ENCODE measurements at regions not wholly inside any gene's neighbourhood (a gene's known extent, or its start where the extent isn't known, plus 50 kb on each side); places are given as distances from the start of the nearest gene placed in this dataset.
A peak's percentile ranks its signal among the peaks of the same experiment; 100 is the strongest.

DNA sequence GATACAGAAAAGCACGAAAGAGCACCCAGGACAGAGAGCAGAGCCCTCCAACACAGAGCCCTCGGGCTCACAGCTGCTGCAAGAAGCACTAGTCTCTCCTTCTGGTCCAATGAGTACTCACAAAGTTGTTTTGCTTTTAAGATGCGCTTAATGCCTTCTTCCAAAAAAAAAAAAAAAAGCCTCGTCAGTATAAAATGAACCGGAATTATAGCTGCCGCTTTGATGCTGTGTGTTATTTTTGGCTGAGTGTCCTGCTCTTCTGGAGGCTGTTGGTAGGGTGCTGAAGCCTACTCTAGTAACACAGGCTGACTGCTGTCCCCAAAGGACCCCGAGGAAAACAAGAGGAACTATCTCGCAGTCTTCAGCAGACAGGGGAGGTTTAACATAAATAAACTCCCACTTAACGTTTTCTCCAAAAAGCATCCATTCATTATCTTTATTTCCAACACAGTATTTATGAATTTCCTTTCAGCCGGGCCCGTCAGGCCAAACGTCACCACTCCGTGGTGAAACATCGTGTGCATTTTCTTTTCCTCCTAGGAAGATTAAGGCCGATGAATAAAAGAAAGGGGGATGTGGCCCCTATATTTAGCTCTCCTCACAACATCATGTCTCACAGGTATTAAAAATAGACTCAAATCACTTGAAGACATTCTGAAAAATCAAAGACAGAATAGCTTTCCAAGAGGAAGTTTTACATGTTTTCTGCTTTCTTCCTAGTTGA lies 213.7 kb upstream of the PPARGC1A start:
- ATAC-seq (peak; percentile 74 to 86), DNase-seq (no peak)
- intact Hi-C loops (cut with DNase I), result no loop called here

DNA sequence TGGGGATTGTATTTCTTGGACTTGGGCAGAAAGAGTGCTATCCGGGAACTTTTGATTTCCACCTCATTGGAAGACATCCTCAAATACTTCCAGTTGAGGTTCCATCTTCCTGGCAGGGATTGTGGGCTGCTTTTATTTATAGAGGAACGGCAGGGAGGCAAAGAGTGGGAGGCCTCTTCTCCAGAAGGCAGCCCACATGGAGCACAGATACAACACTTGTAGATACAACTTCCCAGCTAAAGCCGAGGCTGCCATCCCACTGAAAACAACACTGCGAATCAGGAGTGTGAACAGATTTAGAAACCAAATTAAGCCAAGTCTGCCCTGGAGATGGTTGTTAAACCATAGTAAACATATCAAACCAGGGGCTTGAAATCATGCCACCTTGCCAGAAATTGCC lies 212.8 kb upstream of the PPARGC1A start:
- DNase-seq (no peak), ATAC-seq (no peak)
- intact Hi-C loops (cut with DNase I), result no loop called here

DNA sequence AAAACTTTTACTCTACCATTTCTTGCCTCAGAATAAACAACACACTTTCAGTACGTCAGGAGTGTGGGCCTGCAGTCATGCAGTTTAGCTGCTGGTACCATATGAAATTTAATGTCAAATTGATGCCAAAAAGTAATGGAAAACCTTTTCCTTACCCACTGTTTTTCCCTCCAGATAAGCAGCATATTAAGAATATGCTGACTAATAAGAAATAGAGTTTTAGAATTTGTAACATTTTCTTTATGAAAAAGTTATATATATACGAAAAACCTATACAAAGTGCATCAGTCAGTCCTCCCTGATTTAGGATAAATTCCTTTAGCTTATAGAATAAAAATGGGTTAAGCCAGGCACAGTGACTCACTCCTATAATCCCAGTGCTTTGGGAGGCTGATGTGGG lies 206.8 kb upstream of the PPARGC1A start:
- no peak for ATAC-seq
- DNase-seq, result no peak
- intact Hi-C loops (cut with DNase I), result no loop called here

DNA sequence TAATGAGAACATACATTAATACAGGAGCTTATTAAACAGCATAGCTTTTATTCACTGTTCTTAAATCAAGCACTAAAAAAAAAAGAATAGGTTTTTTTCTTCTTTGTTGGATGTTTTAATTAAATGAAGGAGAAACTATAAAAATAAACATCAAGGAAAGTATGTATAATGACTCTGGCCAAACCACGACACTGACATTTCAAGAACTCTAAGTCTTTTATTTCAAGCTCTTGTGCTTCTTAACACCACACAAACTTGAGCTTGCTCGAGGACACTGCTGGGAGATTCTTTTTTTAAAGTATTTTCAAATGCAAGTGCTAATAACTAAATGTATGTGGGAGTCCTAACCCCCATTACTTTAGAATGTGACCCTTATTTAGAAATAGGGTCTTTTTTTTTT lies 204.9 kb upstream of the PPARGC1A start:
- ATAC-seq (no peak), DNase-seq (no peak)
- intact Hi-C loops (cut with DNase I), result no loop called here

DNA sequence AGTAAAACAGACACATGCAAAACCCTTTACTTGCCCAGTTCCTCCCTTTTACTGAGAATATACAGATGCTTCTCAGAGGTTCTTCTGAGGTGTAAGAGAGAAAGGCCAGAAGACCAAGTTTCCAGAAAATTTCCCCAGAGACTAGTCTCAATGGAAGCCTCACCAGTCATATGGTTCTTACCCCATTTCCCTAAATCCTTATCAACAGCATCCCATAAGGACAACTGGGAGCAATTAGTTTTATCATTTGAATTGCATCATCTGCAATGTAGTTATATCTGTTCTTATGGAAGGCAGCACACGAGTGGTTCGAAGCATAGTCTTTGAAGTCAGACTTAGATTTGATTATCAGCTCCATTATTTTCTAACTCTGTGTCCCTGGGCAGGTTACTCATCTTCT lies 203.6 kb upstream of the PPARGC1A start:
- no peak for ATAC-seq

DNA sequence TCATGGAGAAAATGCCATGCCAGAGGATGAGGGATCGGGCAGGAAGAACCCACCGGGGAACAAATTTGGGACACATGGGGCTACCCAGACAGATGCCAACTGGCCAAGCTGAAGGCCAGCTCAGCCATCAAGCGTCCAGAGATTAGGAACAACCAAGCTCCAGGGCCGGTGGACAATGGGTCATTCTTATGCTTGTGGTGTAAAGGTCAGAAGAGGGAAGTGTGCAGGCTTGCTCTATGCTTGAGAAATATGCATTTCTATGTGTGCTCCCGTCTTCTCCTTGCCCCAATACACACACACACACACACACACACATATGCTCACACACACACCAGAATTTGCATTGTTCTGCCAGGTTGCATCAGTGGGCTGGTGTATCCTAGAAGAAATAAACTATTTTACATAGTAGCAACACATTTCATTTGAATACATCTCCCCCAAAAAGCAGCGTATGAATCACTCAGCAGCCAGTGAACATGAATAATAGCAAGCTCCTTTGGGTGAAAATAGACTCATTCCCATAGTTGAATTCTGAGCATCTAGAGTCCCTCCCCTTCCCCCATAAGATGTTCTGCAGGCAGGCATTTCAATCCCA lies 201.9 kb upstream of the PPARGC1A start:
- no peak for DNase-seq
- intact Hi-C loops (cut with DNase I), result no loop called here
- no peak for ATAC-seq

More for the DNA sequence above, 203.6 kb upstream of the PPARGC1A start:
- intact Hi-C loops (cut with DNase I), result no loop called here
- no peak for DNase-seq

DNA sequence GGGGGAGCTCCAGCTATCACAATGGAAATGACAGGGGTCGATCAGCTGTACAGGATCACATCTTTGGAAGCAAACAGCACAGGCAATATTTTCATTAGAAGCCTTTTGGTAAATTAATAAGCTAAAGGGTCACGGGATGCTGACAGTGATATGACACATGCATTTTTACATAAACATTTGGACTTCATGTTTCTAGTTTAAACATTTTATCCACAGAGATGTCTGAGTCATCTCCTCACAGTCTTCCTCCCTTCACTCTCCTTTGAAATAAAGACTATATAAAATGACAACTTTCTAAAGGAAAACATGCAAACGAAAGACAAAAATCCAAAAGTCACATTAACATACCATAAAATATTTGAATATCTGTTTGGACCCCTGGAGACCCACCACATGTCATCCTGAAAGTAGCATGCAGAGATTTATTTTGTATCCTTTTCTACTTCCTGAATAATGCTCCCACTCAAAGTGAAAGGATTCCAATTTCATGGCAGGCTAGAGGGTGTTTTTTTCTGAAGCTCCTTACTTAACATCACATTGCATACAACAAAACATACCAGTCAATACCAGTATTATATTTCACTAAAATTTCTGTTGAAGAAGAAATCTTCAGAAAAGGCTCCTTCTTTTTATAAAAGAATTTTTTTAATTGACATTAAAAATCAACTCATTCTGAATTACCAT lies 200.1 kb upstream of the PPARGC1A start:
- ATAC-seq, result no peak
- intact Hi-C loops (cut with DNase I), result no loop called here
- no peak for DNase-seq

DNA sequence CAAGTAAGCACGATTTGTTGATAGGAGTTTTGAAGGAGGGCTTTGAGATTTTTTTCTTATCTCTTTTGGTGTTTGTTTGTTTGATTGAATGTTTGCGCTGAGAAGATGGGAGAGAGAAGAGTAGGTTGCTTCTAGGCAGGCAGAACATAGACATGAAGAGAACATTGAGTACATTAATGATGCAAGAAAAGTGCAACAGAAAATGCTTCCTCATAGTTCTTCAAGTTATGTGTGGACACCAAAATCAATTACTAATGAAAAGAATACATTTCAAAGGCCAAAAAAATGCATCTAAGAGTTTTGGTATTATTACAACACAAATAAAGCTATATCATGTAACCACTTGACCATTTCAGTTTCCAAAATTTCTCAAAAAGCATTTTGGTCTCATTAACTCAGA lies 191.0 kb upstream of the PPARGC1A start:
- no peak for ATAC-seq
- intact Hi-C loops (cut with DNase I), result no loop called here

DNA sequence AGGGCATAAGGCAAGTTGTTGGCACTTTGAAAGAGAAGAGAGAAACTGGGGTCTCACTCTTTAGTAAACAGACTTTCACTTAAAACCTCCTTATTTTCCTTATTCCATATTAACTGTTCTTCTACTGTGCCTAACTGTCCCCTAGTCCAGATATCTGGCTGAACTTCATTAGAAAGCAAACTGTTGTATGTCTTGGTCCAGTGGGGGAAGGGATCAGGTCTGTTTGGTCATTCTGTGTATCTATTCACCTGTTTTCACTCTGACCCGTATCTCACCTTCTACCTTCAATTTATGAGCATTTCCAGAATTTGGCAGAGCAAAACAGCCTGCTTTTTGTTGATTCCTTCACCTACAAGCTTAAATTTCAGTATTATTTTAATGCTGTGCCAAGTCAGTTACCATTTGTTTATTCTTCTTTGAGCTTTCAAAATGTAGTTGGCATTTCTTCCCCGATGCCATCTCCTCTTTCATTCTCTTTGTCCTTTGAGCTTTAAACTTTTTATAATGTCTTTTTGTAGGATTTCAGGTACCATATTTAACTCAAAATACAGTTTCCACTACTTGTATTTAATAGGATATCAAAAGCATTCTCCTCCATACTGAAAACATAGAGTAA lies 188.6 kb upstream of the PPARGC1A start:
- intact Hi-C loops (cut with DNase I), result no loop called here
- no peak for DNase-seq
- ATAC-seq, result no peak

More for the DNA sequence above, 191.0 kb upstream of the PPARGC1A start:
- no peak for DNase-seq

DNA sequence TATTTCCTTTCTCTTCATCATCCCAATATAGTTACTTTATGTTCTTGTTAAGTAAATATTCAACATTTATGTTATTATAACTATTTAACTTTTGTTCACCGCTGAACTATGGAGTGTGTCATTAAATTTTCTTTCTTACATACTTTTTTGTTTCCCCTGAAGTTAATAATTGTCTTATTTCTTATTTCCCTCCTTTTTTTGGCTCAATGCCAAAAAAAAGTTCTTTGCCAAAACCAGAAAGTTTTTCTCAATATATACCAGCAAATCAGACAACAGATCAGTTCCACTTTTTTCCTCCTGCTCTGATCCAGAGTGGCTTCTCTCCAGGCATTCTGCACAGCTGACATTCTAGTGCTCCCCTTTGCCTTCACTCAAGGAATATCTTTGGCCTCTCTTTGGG lies 187.0 kb upstream of the PPARGC1A start:
- no peak for ATAC-seq
- intact Hi-C loops (cut with DNase I), result no loop called here

DNA sequence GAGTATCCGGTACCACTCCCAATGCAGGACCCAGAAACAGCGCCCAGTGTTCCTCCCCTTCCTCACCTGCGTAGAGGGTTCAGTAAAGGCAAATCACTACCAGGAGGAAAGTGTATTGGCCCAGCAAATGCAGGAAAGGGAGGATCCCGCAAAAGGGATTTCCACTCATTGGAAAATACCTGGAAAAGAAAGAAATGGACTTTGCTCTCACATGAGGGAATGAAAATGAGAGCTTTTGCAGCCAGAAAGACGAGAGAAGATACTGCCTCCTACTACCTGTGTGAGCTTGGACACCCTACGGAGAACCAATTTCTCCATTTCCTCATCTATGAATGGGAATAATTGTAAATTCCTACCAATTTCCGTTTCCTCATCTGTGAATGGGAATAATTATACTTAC lies 184.1 kb upstream of the PPARGC1A start:
- intact Hi-C loops (cut with DNase I), result no loop called here
- DNase-seq (no peak), ATAC-seq (no peak)

More for the DNA sequence above, 187.0 kb upstream of the PPARGC1A start:
- no peak for DNase-seq

DNA sequence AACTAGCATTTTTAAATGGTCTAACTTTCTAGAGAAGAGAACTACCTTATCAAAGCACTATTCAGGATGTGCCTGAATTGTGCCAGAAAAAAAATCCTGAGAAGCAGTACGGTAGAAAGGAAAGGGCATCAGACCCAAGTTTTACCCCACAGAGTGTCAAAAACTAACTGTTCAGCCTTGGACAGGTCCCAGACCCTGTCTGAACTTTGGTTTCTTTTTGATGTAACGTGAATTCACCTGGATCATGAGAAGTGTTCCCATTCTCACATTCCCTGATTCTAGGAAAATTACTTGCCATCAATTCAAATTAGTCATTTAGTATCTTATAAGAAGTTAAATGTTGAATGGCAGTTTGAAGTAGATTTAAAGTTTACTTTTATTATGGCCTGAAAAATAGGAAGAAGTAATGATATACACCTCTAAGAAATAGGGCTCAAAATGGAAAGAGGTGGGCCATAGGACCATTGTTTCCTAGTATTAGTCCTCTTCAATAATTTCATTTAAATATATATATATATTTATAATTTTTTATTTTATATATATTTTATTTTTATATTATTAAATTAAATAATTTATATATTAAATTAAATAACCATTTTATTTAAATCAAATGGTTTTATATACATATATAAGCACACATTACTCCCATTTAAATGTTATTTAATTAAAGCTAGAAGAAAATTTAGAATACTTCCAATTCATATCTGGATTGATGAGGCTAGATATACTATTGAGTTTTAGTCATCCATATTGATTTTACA lies 181.9 kb upstream of the PPARGC1A start:
- intact Hi-C loops (cut with DNase I), result no loop called here
- ATAC-seq, result no peak

DNA sequence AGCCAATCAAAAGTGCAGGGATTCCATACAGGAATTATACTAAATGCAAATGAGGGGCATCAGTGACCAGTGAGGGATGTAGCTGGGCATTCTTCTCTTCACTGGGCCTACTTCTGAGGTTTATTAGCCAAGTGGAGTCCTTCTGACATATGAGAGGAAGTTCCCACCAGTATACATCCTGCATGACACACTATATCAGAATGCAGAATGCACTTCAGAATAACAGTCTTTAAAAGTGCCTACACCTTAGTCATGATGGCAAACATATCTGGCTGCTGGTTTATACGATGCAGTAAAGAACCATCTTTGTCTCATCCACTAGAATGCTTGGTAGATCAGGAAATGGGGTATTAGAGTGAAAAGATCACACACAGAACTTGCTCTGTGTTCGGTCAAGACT lies 180.3 kb upstream of the PPARGC1A start:
- ATAC-seq (no peak), DNase-seq (no peak)
- intact Hi-C loops (cut with DNase I), result no loop called here

More for the DNA sequence above, 181.9 kb upstream of the PPARGC1A start:
- no peak for DNase-seq

DNA sequence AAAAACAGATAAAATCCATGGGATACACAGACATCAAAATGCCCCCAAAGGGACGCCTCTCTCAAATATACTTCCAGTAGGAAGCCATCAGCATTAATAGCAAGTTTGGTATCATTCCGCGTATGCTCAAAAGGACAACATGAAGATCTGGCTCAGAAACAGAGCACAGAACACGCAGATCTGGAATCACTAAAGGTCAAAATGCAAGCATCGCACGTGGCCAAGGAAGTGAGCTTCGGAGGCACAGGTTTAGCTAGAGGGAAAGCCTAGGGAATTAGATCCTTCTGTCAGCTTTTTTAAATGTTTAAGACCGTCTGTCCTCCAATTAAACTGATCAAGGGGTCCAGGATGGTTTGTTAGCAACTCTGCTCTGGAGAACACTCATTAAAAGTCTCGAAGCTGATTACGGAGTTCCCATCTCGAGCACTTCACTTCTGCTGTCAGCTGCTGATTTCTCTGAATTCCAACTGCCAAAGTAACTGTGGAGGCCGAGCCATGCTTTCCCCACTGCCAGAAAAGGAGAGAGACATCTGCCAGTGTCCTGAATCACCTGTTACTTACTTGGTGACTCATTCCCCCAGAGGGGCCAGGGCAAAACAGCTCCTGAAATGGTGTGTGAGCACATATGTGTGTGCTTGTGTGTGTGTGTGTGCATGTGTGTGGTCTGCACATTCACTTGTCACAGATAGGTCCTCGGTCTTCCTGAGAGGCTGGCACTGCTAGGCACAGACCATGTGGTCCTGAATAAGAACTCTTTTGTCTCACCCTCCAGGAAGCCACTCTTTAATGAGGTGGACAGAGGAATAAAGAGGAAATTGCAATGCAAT lies 177.7 kb upstream of the PPARGC1A start:
- ATAC-seq (peak; percentile 92 to 96), DNase-seq (peak; percentile 47)
- intact Hi-C loops (cut with DNase I), result no loop called here

DNA sequence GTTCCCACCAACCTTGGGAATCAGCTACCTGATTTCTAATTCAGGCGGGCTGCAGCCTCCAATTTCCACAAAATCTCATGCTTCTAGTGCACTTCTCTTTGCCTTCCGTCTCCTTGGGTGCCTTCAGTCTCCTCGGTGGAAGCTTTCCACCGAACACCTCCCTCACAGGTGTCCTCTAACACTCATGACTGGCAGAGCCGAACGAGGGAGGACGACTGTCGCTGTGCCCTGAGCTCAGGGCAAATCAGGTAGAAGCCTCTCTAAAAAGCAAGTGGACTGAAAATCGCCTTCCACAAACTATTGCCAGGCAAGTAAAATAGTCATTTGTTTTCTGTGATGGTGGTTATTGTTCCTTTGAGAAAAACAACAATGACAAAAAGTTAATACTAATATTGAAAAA lies 176.1 kb upstream of the PPARGC1A start:
- intact Hi-C loops (cut with DNase I), result no loop called here
- ATAC-seq (no peak), DNase-seq (no peak)

DNA sequence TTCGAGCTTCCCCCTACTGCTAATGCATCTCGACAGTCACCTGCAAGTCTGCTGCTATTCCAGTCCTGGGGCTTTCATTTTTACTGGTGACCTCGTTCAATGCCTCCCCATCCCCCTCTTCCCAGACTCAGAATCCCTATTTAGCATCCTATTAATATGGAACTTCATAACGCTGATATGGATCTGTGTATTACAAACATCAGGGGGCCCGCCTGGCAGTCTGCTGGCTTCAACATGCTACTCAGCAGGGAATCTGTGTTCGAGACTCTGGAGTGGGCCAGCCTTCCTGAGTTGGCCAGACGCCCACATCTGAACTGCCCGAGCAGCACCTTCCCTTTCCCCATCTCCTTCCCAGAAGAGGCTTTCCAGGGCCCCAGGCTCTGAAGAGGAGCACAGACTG lies 173.9 kb upstream of the PPARGC1A start:
- DNase-seq, result no peak

DNA sequence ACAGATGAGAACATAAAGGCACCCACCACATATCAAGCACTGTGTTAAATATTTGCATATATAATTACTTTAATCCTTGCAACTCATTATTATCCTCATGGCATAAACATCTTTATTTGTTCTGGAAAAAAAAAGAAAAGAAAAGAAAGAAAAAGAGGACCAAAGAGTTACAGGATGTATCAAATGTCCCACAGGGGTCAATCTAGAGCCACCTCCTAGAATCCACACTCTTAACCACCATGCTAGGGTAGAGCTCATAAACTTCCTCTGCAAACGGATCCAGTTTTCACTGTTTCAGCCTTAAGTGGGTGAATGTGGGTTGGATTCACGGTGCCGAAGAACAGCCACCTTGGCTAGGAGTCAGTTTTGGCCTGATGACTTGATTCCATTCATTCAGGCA lies 171.1 kb upstream of the PPARGC1A start:
- no peak for DNase-seq
- intact Hi-C loops (cut with DNase I), result no loop called here
- ATAC-seq, result no peak

More for the DNA sequence above, 173.9 kb upstream of the PPARGC1A start:
- intact Hi-C loops (cut with DNase I), result no loop called here
- no peak for ATAC-seq

DNA sequence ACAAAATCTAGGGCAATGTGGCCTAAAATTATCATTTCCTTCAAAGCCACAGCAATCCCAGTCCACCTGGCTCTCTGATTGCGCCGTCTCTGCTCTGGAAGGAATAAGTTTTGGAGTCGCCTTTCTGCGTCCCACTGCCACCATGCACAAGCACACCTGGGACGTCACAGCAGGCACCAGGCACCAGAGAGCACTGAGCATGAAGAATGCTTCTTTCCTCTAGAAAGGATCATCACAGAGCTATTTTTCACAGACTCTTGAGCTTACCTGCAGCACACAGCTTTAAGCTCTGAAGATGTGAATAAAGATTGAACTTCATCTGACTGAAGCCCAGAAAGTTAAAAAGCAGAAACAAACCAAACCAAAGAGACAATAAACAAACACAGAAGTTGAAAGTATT lies 170.0 kb upstream of the PPARGC1A start:
- no peak for DNase-seq
- no peak for ATAC-seq
- intact Hi-C loops (cut with DNase I), result no loop called here
